HepG2 (cell line): ENCODE measurements at regions not wholly inside any gene's neighbourhood (a gene's known extent, or its start where the extent isn't known, plus 50 kb on each side); places are given as distances from the start of the nearest gene placed in this dataset.

ENCODE experiments used
- ATAC-seq: fragments of 200-7000 bp; cut with Tn5 transposase; 3 replicates; pipeline ENCODE4 v1.9.1; 2020; ENCODE audit warnings: mild to moderate bottlenecking, moderate library complexity
- BruUV-seq: library from RNA; stranded (reverse); fragments of 400-500 nt; replicated peaks from 2 replicates; lab custom pipeline; 2021; lab: Mats Ljungman, UMichigan
- CTCF ChIA-PET: fragments of 300-600 bp; formaldehyde crosslinking; extraction: SDS; loops from one replicate; lab custom pipeline; 2021; ENCODE audit warnings: low total read pairs, inconsistent platforms, low intra/inter-chr PET ratio; lab: Yijun Ruan, JAX
- POLR2A ChIA-PET: fragments of 350-600 bp; sonication (Branson Sonifier 250); formaldehyde crosslinking; loops from one replicate; lab custom pipeline; 2020; ENCODE audit warnings: antibody characterized with exemption, inconsistent platforms; lab: Yijun Ruan, JAX
- DNase-seq: peaks from one replicate; pipeline ENCODE4 v3.0.0-alpha.2; 2015; ENCODE audit warnings: low spot score
- FAIRE-seq: peaks from 3 replicates; lab custom pipeline; 2011; peaks lifted over from hg19 to GRCh38; lab: Jason Lieb, UNC
- H2AFZ ChIP-seq: one replicate; pipeline ENCODE4 v1.6.1; 2011; ENCODE audit warnings: low read length, inconsistent platforms
- H3K27ac ChIP-seq: fragments of 300-600 bp; 3 replicates; pipeline ENCODE4 v1.8.0; 2011; ENCODE audit warnings: mixed run types, mild to moderate bottlenecking, mixed read lengths, low read length, inconsistent platforms; ENCODE audit not compliant: insufficient read depth; ENCODE audit errors: extremely low read length
- H3K27me3 ChIP-seq, 2 experiments: fragments of 200-600 bp in 1 of 2; 2 replicates in 1 of 2; 3 replicates in 1 of 2; pipeline versions ENCODE4 v1.6.0 to v1.8.0; 2011; ENCODE audit warnings: low read length in 2 of 2, mild to moderate bottlenecking in 2 of 2, moderate library complexity in 2 of 2, inconsistent platforms in 1 of 2; ENCODE audit not compliant: insufficient read depth in 2 of 2, control insufficient read depth in 1 of 2
- H3K36me3 ChIP-seq, 2 experiments: fragments of 200-600 bp in 1 of 2; replicated peaks in 1 of 2; 2 replicates in 1 of 2; 3 replicates in 1 of 2; pipeline versions ENCODE4 v1.5.1 to v1.8.0; 2011; ENCODE audit warnings: low read length in 2 of 2, inconsistent platforms in 1 of 2; ENCODE audit not compliant: insufficient read depth in 2 of 2, control insufficient read depth in 1 of 2
- H3K4me1 ChIP-seq: 2 replicates; pipeline ENCODE4 v1.5.1; 2012; ENCODE audit warnings: low read length, inconsistent platforms; ENCODE audit not compliant: insufficient read depth
- H3K4me2 ChIP-seq: 2 replicates; pipeline ENCODE4 v1.6.0; 2011; ENCODE audit warnings: low read depth, low read length, inconsistent platforms
- H3K4me3 ChIP-seq, 3 experiments: fragments of 200-600 bp in 1 of 3; sonication (generic), shearing (Covaris generic) in 1 of 3; replicated peaks in 1 of 3; 2 replicates each; pipeline ENCODE4 v1.5.1; 2011 to 2016; ENCODE audit warnings: low read length in 3 of 3, inconsistent platforms in 2 of 3, low read depth in 2 of 3, mild to moderate bottlenecking in 2 of 3, control low read depth in 1 of 3, mixed read lengths in 1 of 3; ENCODE audit not compliant: insufficient read depth in 1 of 3
- H3K79me2 ChIP-seq: one replicate; pipeline ENCODE4 v1.6.1; 2011; ENCODE audit warnings: low read length, inconsistent platforms; ENCODE audit not compliant: insufficient read depth
- H3K9ac ChIP-seq: 2 replicates; pipeline ENCODE4 v1.6.0; 2011; ENCODE audit warnings: mild to moderate bottlenecking, low read depth, low read length, inconsistent platforms; ENCODE audit not compliant: insufficient read depth
- H3K9me3 ChIP-seq: 2 replicates; pipeline ENCODE4 v1.5.1; 2012; ENCODE audit warnings: mild to moderate bottlenecking, low read length
- H4K20me1 ChIP-seq: 2 replicates; pipeline ENCODE4 v1.6.0; 2011; ENCODE audit warnings: inconsistent platforms, mild to moderate bottlenecking, low read length, moderate library complexity; ENCODE audit not compliant: insufficient read depth
- CHD2 ChIP-seq: IDR thresholded peaks from 2 replicates; pipeline ENCODE4 v1.6.1; 2011; ENCODE audit warnings: low read depth, low read length, improper control_type of control experiment
- HNRNPL ChIP-seq: fragments of 200-400 bp; formaldehyde crosslinking; IDR thresholded peaks from 2 replicates; pipeline ENCODE4 v1.6.1; 2017; ENCODE audit warnings: mild to moderate bottlenecking, low read depth, low read length
- KDM4B ChIP-seq: sonication (generic); formaldehyde crosslinking; IDR thresholded peaks from 2 replicates; pipeline ENCODE4 v1.4.0; 2020; ENCODE audit warnings: missing genetic modification reagents
- STAG1 ChIP-seq: sonication (generic); formaldehyde crosslinking; IDR thresholded peaks from 2 replicates; pipeline ENCODE4 v1.4.0; 2020; ENCODE audit warnings: missing genetic modification reagents
- ZNF430 ChIP-seq: sonication (generic); formaldehyde crosslinking; IDR thresholded peaks from 2 replicates; pipeline ENCODE4 v1.9.0; 2021; ENCODE audit warnings: mild to moderate bottlenecking, missing genetic modification reagents
- ZNF678 ChIP-seq: sonication (generic); formaldehyde crosslinking; IDR thresholded peaks from 2 replicates; pipeline ENCODE4 v1.4.0; 2020; ENCODE audit warnings: mild to moderate bottlenecking, missing genetic modification reagents
- WGBS: methylation state at CpG from one replicate; pipeline ENCODE4 v1.1.6; 2017; ENCODE audit warnings: low lambda C conversion rate; 5-methylcytosine and 5-hydroxymethylcytosine counted together
- in situ Hi-C: cut with HindIII; loops from 2 replicates; pipeline ENCODE4 v1.10.0; 2017; ENCODE audit warnings: low pct_unique_long_range_greater_than_20kb; ENCODE audit not compliant: extremely low pct_ligation_motif_present
- intact Hi-C: fragments of 100-400 bp; cut with micrococcal nuclease; formaldehyde crosslinking; loops from one replicate; pipeline ENCODE4 v1.10.0; 2022; ENCODE audit not compliant: unreplicated experiment
- TF ChIP-seq, protein P1 (sequence below): sonication (generic); formaldehyde crosslinking; IDR thresholded peaks from 2 replicates; pipeline ENCODE4 v1.5.0; 2020; ENCODE audit warnings: mild to moderate bottlenecking, missing genetic modification reagents
- TF ChIP-seq, protein P2 (sequence below): sonication (generic); formaldehyde crosslinking; IDR thresholded peaks from 2 replicates; pipeline ENCODE4 v1.5.0; 2020; ENCODE audit warnings: mild to moderate bottlenecking, missing genetic modification reagents
- TF ChIP-seq, protein P3 (sequence below): sonication (generic); formaldehyde crosslinking; IDR thresholded peaks from 2 replicates; pipeline ENCODE4 v1.5.0; 2020; ENCODE audit warnings: mild to moderate bottlenecking, missing genetic modification reagents, moderate library complexity

DNA sequence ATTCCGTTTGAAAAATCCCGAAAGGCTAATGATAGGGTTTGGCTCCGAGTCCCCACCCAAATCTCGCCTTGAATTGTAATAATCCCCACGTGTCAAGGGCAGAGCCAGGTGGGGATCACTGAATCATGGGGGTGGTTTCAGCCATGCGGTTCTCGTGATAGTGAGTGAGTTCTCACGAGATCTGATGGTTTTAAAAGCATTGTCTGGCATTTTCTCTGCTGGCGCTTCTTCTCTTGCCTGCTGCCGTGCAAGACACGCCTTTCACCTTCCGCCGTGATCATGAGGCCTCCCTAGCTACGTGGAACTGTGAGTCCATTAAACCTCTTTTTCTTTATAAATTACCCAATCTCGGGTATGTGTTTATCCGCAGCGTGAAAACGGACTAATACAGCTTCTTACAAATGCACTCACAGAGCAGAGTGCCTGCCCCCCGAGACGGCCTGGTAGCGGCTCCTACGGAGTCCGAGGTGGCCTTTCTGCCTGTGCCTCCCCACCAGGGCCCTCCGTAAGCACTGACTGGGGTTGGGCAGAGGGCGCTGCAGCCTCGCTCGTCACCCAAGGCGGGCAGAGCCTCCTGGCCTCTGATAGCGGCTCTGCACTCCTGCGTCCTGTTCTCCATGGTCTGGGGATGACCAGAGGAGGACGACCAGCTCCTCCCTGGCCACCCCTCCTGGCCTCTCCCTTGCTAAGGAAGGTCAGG is 131.7 kb downstream of the FOXL1 start:
- Histone ChIP-seq H3K4me1 (no peaks in the 10 kb centered on the region), H3K4me2 (no peak overlapping the region), H3K9me3 (no peaks in the 10 kb centered on the region), H4K20me1 (no peaks in the 10 kb centered on the region), H2AFZ (no peak overlapping the region), H3K79me2 (no peaks in the 10 kb centered on the region), H3K27ac (no peak overlapping the region), H3K27me3 (peaks cover 8 to 67% of the 10 kb centered on the region in 2 experiments; a peak in 4 of 5 replicates), H3K9ac (no peak overlapping the region), H3K4me3 (no peak overlapping the region), H3K36me3 (no peaks in the 10 kb centered on the region)
- DNase-seq (no peak), FAIRE-seq (no peak), ATAC-seq (peak; percentile 70)
- TF ChIP-seq ZNF678 (CRISPR knock-in tag): no peak
- TF ChIP-seq, protein P1, sequence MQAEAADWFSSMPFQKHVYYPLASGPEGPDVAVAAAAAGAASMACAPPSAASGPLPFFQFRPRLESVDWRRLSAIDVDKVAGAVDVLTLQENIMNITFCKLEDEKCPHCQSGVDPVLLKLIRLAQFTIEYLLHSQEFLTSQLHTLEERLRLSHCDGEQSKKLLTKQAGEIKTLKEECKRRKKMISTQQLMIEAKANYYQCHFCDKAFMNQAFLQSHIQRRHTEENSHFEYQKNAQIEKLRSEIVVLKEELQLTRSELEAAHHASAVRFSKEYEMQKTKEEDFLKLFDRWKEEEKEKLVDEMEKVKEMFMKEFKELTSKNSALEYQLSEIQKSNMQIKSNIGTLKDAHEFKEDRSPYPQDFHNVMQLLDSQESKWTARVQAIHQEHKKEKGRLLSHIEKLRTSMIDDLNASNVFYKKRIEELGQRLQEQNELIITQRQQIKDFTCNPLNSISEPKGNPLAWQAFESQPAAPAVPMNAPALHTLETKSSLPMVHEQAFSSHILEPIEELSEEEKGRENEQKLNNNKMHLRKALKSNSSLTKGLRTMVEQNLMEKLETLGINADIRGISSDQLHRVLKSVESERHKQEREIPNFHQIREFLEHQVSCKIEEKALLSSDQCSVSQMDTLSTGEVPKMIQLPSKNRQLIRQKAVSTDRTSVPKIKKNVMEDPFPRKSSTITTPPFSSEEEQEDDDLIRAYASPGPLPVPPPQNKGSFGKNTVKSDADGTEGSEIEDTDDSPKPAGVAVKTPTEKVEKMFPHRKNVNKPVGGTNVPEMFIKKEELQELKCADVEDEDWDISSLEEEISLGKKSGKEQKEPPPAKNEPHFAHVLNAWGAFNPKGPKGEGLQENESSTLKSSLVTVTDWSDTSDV: no peak
- peak; percentile 37 for TF ChIP-seq STAG1 (CRISPR knock-in tag)
- TF ChIP-seq HNRNPL: 0 out of 2 replicates have a peak, but pooled peaks have one; percentile 39
- TF ChIP-seq ZNF430 (CRISPR knock-in tag): no peak
- TF ChIP-seq KDM4B (CRISPR knock-in tag): no peak
- TF ChIP-seq, protein P2, sequence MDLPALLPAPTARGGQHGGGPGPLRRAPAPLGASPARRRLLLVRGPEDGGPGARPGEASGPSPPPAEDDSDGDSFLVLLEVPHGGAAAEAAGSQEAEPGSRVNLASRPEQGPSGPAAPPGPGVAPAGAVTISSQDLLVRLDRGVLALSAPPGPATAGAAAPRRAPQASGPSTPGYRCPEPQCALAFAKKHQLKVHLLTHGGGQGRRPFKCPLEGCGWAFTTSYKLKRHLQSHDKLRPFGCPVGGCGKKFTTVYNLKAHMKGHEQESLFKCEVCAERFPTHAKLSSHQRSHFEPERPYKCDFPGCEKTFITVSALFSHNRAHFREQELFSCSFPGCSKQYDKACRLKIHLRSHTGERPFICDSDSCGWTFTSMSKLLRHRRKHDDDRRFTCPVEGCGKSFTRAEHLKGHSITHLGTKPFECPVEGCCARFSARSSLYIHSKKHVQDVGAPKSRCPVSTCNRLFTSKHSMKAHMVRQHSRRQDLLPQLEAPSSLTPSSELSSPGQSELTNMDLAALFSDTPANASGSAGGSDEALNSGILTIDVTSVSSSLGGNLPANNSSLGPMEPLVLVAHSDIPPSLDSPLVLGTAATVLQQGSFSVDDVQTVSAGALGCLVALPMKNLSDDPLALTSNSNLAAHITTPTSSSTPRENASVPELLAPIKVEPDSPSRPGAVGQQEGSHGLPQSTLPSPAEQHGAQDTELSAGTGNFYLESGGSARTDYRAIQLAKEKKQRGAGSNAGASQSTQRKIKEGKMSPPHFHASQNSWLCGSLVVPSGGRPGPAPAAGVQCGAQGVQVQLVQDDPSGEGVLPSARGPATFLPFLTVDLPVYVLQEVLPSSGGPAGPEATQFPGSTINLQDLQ (CRISPR knock-in tag): no peak
- peak; percentile 58; the same call in 1 of the 2 replicates for TF ChIP-seq CHD2
- TF ChIP-seq, protein P3, sequence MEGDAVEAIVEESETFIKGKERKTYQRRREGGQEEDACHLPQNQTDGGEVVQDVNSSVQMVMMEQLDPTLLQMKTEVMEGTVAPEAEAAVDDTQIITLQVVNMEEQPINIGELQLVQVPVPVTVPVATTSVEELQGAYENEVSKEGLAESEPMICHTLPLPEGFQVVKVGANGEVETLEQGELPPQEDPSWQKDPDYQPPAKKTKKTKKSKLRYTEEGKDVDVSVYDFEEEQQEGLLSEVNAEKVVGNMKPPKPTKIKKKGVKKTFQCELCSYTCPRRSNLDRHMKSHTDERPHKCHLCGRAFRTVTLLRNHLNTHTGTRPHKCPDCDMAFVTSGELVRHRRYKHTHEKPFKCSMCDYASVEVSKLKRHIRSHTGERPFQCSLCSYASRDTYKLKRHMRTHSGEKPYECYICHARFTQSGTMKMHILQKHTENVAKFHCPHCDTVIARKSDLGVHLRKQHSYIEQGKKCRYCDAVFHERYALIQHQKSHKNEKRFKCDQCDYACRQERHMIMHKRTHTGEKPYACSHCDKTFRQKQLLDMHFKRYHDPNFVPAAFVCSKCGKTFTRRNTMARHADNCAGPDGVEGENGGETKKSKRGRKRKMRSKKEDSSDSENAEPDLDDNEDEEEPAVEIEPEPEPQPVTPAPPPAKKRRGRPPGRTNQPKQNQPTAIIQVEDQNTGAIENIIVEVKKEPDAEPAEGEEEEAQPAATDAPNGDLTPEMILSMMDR: peak; percentile 34; the same call in 1 of the 2 replicates
- CTCF ChIA-PET: no interaction called here
- POLR2A ChIA-PET: no interaction called here
- no TSS peak for BruUV-seq
- intact Hi-C loops: no loop called here
- in situ Hi-C loops: no loop called here
- WGBS: 35% methylated on average over 17 of the region's 31 CpGs
